ENCODE measurements at regions not wholly inside any gene's neighbourhood (a gene's known extent, or its start where the extent isn't known, plus 50 kb on each side); places are given as distances from the start of the nearest gene placed in this dataset.
A peak's percentile ranks its signal among the peaks of the same experiment; 100 is the strongest.

DNA sequence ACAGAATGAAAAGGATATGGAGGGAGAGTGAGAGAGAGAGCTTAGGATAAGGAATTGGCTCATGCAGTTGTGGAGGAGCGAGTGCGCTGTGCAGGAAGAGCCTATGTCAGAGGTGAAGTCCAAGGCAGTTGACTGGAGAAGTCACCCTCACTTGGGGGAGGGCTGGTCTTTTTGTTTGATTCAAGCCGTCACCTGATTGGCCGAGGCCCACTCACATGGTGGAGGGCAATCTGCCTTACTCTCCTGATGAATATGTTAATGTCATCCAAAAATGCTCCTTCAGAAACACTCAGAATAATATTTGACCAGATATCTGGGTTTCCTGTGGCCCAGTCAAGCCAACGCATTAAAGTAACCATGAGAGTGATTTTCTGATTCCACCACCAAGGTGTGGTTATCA is 131.7 kb downstream of the KATNIP start:
- no peak for DNase-seq (ENCODE audit: low read depth)
- TF ChIP-seq, protein P1, sequence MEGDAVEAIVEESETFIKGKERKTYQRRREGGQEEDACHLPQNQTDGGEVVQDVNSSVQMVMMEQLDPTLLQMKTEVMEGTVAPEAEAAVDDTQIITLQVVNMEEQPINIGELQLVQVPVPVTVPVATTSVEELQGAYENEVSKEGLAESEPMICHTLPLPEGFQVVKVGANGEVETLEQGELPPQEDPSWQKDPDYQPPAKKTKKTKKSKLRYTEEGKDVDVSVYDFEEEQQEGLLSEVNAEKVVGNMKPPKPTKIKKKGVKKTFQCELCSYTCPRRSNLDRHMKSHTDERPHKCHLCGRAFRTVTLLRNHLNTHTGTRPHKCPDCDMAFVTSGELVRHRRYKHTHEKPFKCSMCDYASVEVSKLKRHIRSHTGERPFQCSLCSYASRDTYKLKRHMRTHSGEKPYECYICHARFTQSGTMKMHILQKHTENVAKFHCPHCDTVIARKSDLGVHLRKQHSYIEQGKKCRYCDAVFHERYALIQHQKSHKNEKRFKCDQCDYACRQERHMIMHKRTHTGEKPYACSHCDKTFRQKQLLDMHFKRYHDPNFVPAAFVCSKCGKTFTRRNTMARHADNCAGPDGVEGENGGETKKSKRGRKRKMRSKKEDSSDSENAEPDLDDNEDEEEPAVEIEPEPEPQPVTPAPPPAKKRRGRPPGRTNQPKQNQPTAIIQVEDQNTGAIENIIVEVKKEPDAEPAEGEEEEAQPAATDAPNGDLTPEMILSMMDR (IDR thresholded peaks at IDR 0.05; ENCODE audit: low read depth, low read length, missing control alignments): no peak
- H3K4me3 ChIP-seq (ENCODE audit: low read depth, low read length): no peak overlapping the region

DNA sequence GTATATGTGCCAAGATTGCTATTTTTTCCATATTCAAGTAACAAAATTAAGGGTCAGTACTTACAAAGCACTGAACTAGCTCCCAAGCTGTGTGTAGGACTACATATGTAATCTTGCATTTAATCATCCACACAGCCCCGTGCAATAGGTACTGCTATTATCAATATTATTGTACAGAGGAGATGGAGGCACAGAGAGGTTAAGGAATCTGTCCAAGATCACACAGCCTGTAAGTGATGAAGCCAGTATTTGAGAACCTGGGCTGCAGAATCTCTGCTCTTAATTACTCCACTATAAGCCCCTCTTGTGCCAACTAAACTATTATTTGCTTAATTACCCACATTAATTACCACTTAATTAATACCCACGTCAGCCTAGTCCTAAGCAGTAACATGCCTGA is 134.1 kb downstream of the KATNIP start:
- H3K4me3 ChIP-seq (ENCODE audit: low read depth, low read length): no peak overlapping the region
- TF ChIP-seq, protein P1 (IDR thresholded peaks at IDR 0.05; ENCODE audit: low read depth, low read length, missing control alignments): no peak
- no peak for DNase-seq (ENCODE audit: low read depth)

GRCh38 chr16:27685807-27686206 is 135.9 kb downstream of the KATNIP start:
- TF ChIP-seq, protein P1 (IDR thresholded peaks at IDR 0.05; ENCODE audit: low read depth, low read length, missing control alignments): no peak
- DNase-seq (ENCODE audit: low read depth): no peak

DNA sequence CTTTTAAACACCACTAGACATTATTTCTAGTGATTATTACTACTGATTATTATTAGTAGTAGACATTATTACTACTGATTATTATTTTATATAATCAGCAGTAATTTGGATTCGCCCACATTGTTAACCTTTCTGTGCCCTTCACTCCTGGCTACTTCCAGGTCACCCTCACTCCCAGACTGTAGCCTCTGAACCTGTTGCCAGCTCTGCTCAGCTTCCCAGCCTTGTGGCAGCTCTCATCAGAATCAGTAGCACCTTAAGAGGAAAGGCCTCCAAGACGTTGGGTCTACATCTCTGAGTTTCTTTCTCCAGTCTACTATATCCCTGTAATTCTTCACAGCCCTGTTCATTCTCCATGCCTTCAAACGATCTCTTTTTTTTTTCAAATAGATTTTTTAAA is 137.0 kb downstream of the KATNIP start:
- TF ChIP-seq, protein P1 (IDR thresholded peaks at IDR 0.05; ENCODE audit: low read depth, low read length, missing control alignments): no peak

More at GRCh38 chr16:27685807-27686206, 135.9 kb downstream of the KATNIP start:
- H3K4me3 ChIP-seq (ENCODE audit: low read depth, low read length): no peak overlapping the region

DNA sequence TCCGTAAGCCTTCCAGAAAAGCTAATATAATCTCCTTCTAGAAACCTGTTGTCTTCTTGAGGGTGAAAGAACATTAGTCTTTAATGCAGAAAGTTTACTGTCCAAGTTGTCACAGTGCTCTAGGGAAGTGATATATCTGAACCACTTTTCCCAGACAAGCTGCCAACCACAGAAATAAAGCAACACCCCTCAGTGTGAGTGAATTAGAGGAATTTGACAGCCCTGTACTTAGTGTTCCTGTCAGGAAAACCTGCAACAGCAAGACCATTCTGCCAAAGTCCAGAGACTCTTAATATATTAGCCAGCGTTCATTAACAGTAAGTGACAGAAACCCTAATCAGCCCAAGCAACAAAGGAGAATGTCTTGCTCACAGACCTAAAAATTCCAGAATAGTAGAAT is 137.7 kb downstream of the KATNIP start:
- no peak overlapping the region for H3K4me3 ChIP-seq (ENCODE audit: low read depth, low read length)
- DNase-seq (ENCODE audit: low read depth): no peak
- TF ChIP-seq, protein P1 (IDR thresholded peaks at IDR 0.05; ENCODE audit: low read depth, low read length, missing control alignments): no peak

More for the DNA sequence above, 137.0 kb downstream of the KATNIP start:
- no peak for DNase-seq (ENCODE audit: low read depth)
- no peak overlapping the region for H3K4me3 ChIP-seq (ENCODE audit: low read depth, low read length)

GRCh38 chr16:27689711-27690110 is 139.8 kb downstream of the KATNIP start:
- TF ChIP-seq, protein P1 (IDR thresholded peaks at IDR 0.05; ENCODE audit: low read depth, low read length, missing control alignments): no peak
- no peak overlapping the region for H3K4me3 ChIP-seq (ENCODE audit: low read depth, low read length)
- no peak for DNase-seq (ENCODE audit: low read depth)

GRCh38 chr16:27690608-27691007 is 140.7 kb downstream of the KATNIP start:
- no peak overlapping the region for H3K4me3 ChIP-seq (ENCODE audit: low read depth, low read length)
- TF ChIP-seq, protein P1 (IDR thresholded peaks at IDR 0.05; ENCODE audit: low read depth, low read length, missing control alignments): peak; percentile 33
- DNase-seq (ENCODE audit: low read depth): no peak

Measured in GM12864 (cell line).